Stimulated activated CD4-positive, alpha-beta T cell treated with anti-CD3 and anti-CD28 coated beads, Interleukin-1b, Interleukin-23, amount 100 ng/mL, for 1 hour (primary cell): ENCODE measurements at regions not wholly inside any gene's neighbourhood (a gene's known extent, or its start where the extent isn't known, plus 50 kb on each side); places are given as distances from the start of the nearest gene placed in this dataset.

Experiments used
- DNase-seq, 2 donors: peaks; one replicate each; pipeline ENCODE4 v3.0.0-alpha.2; 2020; ENCODE audit warnings: low read depth in 2 of 2

DNA sequence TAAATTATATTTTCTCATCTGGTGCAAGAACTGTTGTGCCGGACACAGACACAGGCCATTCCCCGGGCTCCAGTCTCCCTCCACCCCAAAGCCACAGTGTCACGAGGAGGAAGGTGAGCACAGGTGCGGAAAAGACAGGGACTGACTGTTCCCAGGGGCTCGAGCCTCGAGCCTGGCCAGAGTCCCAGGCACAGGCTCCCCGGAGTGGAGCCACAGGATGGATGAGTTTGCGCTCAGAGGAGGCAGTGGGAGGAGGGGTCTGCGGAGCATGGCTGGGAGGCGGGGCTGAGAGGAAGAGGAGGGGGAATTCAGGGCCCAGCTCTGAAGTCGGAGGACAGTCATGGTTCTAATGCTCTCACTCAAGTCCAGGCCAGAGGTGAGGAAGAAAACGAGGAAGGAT is 284.8 kb downstream of the SMOC2 start:
- DNase-seq, result no peak

- no peak for DNase-seq
These were observed 283.9 kb downstream of the SMOC2 start for GRCh38 chr6:168724669-168725570.

DNA sequence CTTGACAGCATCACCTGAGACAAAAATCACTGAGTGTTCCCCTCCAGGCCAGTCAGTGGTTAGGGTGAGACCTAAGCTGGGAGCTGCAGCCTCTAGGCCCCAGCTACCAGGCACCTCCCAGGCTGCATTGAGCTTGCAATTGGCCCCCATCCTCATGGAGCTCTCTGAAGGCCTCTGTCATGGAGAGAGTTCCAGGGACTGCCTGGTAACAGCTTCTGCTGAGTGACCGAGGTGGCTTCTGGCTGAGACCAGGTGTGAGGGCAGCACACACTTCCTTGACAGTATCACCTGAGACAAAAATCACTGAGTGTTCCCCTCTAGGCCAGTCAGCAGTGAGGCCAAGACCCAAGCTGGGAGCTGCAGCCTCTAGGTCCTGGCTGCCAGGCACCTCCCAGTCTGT is 283.0 kb downstream of the SMOC2 start:
- DNase-seq, result no peak

GRCh38 chr6:168722397-168722796 is 281.4 kb downstream of the SMOC2 start:
- no peak for DNase-seq

- DNase-seq, result no peak
These were observed 280.6 kb downstream of the SMOC2 start for GRCh38 chr6:168721571-168721970.

- no peak for DNase-seq
These were observed 278.9 kb downstream of the SMOC2 start for GRCh38 chr6:168719901-168720300.

DNA sequence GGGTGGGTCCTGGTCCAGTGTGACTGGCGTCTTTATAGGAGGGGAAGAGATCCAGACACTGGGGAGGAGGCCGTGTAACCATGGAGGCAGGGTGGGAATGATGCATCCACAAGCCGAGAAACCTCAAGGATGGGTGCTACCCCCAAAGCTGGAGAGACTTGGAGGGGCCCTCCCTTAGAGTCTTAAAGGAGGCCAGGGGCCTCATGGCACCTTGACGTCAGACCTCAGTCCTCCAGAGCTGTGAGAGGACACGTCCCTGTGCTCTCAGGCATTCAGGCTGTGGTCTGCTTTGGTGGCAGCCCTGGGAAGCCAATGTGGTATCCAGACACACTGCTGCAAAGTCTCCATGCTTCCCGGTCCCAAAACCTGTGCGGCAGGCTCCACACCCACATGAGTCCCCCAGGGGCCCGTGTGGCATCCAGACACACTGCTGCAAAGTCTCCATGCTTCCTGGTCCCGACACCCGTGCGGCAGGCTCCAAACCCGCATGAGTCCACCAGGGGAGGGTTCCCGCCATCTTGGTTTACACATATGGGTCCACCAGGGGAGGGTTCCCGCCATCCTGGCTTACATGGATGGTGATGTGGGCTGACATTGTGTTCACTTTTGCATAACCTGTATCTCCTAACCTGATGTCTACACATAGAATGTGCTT is 278.0 kb downstream of the SMOC2 start:
- DNase-seq, result no peak
